ENCODE measurements at regions not wholly inside any gene's neighbourhood (a gene's known extent, or its start where the extent isn't known, plus 50 kb on each side); places are given as distances from the start of the nearest gene placed in this dataset.
A peak's percentile ranks its signal among the peaks of the same experiment; 100 is the strongest.

DNA sequence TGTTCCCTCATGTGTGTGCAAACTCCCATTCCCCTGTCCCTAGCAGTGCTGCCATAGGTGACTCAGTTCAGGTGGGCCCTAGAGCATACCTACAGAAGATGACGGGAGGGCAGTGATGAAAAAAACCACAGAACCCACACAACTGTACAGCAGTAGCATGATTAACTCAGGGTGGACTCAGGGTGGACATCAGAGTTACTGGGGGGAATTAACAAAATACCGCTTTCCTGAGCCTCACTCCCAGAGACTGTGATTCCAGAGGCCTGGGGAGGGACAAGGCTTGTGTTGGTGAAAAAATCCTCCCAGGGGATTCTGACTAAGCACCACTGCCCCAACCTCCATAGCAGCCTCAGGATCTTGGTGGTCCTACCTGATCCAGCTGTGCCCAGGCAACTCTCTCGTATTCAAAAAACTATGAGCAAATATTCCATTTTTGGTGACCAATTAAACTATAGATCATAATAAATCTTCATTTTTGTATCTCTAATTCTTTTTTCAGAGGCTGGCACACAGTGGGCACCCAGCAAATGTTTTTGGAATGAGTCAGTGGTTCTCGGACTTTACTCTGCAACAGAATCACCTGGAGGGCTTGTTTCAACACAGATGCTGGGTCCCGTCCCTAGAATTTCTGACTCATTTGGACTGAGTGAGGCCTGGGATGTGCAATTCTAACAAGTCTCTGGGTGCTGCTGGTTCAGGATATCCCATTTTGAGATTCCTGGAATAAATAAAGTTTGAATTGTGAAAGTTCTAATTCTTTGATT, 84.1 kb upstream of the NABP1 start:
- Histone ChIP-seq H3K27ac (ENCODE audit: insufficient read depth in 1 of 2, low read depth in 1 of 2, low read length in 2 of 2, poor library complexity in 1 of 2, severe bottlenecking in 2 of 2) (no peak overlapping the region), H3K4me3 (ENCODE audit: control insufficient read depth in 1 of 7, extremely low read depth in 1 of 7, insufficient read depth in 4 of 7, low read depth in 2 of 7, low read length in 6 of 7) (no peak overlapping the region), H3K27me3 (replicated peaks in 2 of 5; ENCODE audit: control insufficient read depth in 4 of 5, insufficient read depth in 5 of 5, low read length in 4 of 5) (no peaks in the 10 kb centered on the region), H3K4me1 (ENCODE audit: control extremely low read depth in 1 of 4, control insufficient read depth in 4 of 4, insufficient read depth in 4 of 4, low read length in 3 of 4) (no peaks in the 10 kb centered on the region), H3K9me3 (ENCODE audit: control extremely low read depth in 1 of 5, control insufficient read depth in 4 of 5, insufficient read depth in 2 of 5, low read depth in 1 of 5, low read length in 4 of 5) (peaks cover 0 to 3% (median 0%) of the 10 kb centered on the region in 5 experiments), H3K36me3 (ENCODE audit: control insufficient read depth in 4 of 4, insufficient read depth in 4 of 4, low read length in 3 of 4) (no peaks in the 10 kb centered on the region)
- ChIA-PET POLR2A (no interaction called here), CTCF (no interaction called here)
- 60% methylated on average over 4 of the region's 5 CpGs for WGBS (ENCODE audit: insufficient coverage)
- no peak for DNase-seq

DNA sequence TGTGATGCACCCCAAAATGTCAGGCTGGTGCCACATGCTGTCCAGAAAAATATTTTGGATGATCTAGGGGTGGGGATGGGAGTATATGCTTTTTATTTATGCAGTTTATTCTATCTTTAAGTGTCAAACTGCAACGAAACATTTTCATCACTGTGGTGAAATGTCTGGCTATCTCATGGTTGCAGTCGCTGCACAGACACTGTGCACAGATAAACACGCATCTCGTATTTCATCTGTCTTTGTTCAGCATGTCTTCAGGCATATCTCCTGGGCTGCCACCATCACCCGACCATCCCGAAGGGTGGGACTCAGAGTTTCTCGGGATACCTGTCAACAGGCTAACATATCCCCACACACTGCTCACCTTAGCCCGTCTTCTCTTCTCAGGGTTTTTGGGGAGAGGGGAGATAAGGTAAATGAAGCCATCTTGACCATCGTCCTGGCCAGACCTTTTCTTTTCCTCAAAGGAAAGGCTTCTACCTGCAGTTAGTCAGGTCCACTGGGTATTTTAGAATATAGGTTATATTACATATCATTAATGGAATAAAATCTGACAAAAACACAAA, 80.7 kb upstream of the NABP1 start:
- 93% methylated on average over 4 of the region's 9 CpGs for WGBS (ENCODE audit: insufficient coverage)
- CTCF ChIA-PET = no interaction called here
- POLR2A ChIA-PET = no interaction called here
- peaks cover 0 to 4% (median 0%) of the 10 kb centered on the region in 4 experiments for H3K4me1 ChIP-seq (ENCODE audit: control extremely low read depth in 1 of 4, control insufficient read depth in 4 of 4, insufficient read depth in 4 of 4, low read length in 3 of 4)
- H3K36me3 ChIP-seq (ENCODE audit: control insufficient read depth in 4 of 4, insufficient read depth in 4 of 4, low read length in 3 of 4) = no peaks in the 10 kb centered on the region
- no peak overlapping the region for H3K4me3 ChIP-seq (ENCODE audit: control insufficient read depth in 1 of 7, extremely low read depth in 1 of 7, insufficient read depth in 4 of 7, low read depth in 2 of 7, low read length in 6 of 7)
- H3K27ac ChIP-seq (ENCODE audit: insufficient read depth in 1 of 2, low read depth in 1 of 2, low read length in 2 of 2, poor library complexity in 1 of 2, severe bottlenecking in 2 of 2) = no peak overlapping the region
- peak in 1 of 3 donors; percentile 37 for DNase-seq
- peaks cover 0 to 2% (median 0%) of the 10 kb centered on the region in 5 experiments for H3K9me3 ChIP-seq (ENCODE audit: control extremely low read depth in 1 of 5, control insufficient read depth in 4 of 5, insufficient read depth in 2 of 5, low read depth in 1 of 5, low read length in 4 of 5)
- no peaks in the 10 kb centered on the region for H3K27me3 ChIP-seq (replicated peaks in 2 of 5; ENCODE audit: control insufficient read depth in 4 of 5, insufficient read depth in 5 of 5, low read length in 4 of 5)

DNA sequence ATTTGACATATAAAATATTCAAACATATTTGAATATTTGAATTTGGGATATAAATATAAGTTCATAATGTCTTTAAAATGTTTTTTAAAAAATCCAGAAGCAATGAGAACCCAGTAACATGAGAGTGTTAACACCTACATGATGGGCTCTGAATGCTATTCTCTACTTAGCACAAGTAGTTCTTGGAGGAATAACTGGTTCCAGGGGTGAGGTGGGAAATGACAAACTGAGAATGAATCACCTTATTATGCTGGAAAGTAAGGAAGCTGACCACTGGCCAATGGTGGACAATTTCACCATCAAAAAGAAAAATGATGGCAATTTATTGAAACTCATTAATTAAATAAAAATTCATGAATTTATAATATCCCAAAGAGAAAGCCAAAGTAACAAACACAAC, 79.6 kb upstream of the NABP1 start:
- Histone ChIP-seq H3K27me3 (replicated peaks in 2 of 5; ENCODE audit: control insufficient read depth in 4 of 5, insufficient read depth in 5 of 5, low read length in 4 of 5) (no peaks in the 10 kb centered on the region), H3K4me1 (ENCODE audit: control extremely low read depth in 1 of 4, control insufficient read depth in 4 of 4, insufficient read depth in 4 of 4, low read length in 3 of 4) (peaks cover 0 to 4% (median 0%) of the 10 kb centered on the region in 4 experiments), H3K36me3 (ENCODE audit: control insufficient read depth in 4 of 4, insufficient read depth in 4 of 4, low read length in 3 of 4) (no peaks in the 10 kb centered on the region), H3K27ac (ENCODE audit: insufficient read depth in 1 of 2, low read depth in 1 of 2, low read length in 2 of 2, poor library complexity in 1 of 2, severe bottlenecking in 2 of 2) (no peak overlapping the region), H3K4me3 (ENCODE audit: control insufficient read depth in 1 of 7, extremely low read depth in 1 of 7, insufficient read depth in 4 of 7, low read depth in 2 of 7, low read length in 6 of 7) (no peak overlapping the region), H3K9me3 (ENCODE audit: control extremely low read depth in 1 of 5, control insufficient read depth in 4 of 5, insufficient read depth in 2 of 5, low read depth in 1 of 5, low read length in 4 of 5) (no peaks in the 10 kb centered on the region)
- CTCF ChIA-PET = no interaction called here
- POLR2A ChIA-PET = no interaction called here
- DNase-seq = no peak

DNA sequence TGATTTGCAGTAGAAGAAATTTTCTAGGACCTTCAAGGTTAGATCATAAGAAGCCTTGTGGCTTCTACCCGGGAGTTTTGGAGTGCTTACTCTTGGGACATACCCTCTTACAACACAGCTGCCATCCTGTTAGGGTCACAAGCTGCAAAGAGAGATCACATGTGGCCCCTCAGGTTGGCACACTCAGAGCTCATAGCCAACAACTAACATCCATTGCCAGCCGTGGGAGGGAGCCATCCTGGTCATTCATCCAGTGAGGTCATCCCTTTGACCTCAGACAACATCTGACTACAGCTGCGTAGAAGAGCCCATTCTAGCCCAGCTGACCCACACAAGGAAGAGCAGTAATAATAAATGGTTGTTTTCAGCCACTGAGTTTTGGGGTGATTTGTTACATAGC, 76.9 kb upstream of the NABP1 start:
- 100% methylated on average over 2 of the region's 3 CpGs for WGBS (ENCODE audit: insufficient coverage)
- CTCF ChIA-PET = interaction anchor here (0.7 to 1.8 kb wide), 4 partner anchors 10 to 95 kb away, joined by 3 to 6 read pairs (median 4); no protein-coding TSS in a partner anchor
- Histone ChIP-seq H3K9me3 (ENCODE audit: control extremely low read depth in 1 of 5, control insufficient read depth in 4 of 5, insufficient read depth in 2 of 5, low read depth in 1 of 5, low read length in 4 of 5) (no peaks in the 10 kb centered on the region), H3K4me3 (ENCODE audit: control insufficient read depth in 1 of 7, extremely low read depth in 1 of 7, insufficient read depth in 4 of 7, low read depth in 2 of 7, low read length in 6 of 7) (no peak overlapping the region), H3K27ac (ENCODE audit: insufficient read depth in 1 of 2, low read depth in 1 of 2, low read length in 2 of 2, poor library complexity in 1 of 2, severe bottlenecking in 2 of 2) (no peak overlapping the region), H3K36me3 (ENCODE audit: control insufficient read depth in 4 of 4, insufficient read depth in 4 of 4, low read length in 3 of 4) (no peaks in the 10 kb centered on the region), H3K27me3 (replicated peaks in 2 of 5; ENCODE audit: control insufficient read depth in 4 of 5, insufficient read depth in 5 of 5, low read length in 4 of 5) (no peaks in the 10 kb centered on the region), H3K4me1 (ENCODE audit: control extremely low read depth in 1 of 4, control insufficient read depth in 4 of 4, insufficient read depth in 4 of 4, low read length in 3 of 4) (peaks cover 0 to 4% (median 0%) of the 10 kb centered on the region in 4 experiments)
- POLR2A ChIA-PET = no interaction called here
- no peak for DNase-seq

DNA sequence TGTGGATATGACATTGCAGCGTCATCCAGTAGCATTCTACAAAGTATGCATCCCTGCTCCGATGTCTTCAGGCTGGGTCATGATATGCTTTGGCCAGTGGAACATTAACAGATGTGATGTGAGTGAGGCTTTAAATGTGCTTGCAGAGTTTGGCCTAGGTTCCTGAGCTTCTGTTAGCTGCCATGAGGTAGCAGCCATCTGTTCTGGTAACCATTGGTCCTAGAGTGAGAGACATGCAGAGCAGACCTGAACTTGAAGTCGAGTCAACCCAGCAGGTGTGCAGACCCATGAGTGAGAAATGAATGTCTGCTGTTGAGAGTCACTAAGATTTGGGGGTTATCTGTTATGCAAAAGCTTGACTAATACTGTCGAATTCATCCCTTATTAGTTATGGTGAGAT, 73.8 kb upstream of the NABP1 start:
- CTCF ChIA-PET = no interaction called here

DNA sequence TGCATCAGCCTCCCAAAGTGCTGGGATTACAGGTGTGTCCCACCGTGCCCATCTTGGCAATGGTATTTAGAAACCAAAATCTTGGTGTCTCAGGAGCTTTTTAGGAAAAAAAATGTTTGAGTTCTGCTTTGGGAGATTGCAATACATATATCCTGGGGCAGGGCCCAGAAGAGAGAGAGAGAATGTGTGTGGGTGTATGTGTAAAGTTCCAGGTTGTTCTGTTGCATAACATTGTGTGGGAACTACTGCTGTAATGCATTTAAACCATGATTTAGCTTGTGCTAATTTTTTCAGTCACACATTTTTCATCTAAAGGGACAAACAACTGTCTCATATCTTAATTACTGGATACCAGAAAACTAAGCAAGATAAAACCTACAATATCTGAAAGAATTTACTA, 70.8 kb upstream of the NABP1 start:
- Histone ChIP-seq H3K27ac (ENCODE audit: insufficient read depth in 1 of 2, low read depth in 1 of 2, low read length in 2 of 2, poor library complexity in 1 of 2, severe bottlenecking in 2 of 2) (no peak overlapping the region), H3K27me3 (replicated peaks in 2 of 5; ENCODE audit: control insufficient read depth in 4 of 5, insufficient read depth in 5 of 5, low read length in 4 of 5) (no peaks in the 10 kb centered on the region), H3K4me3 (ENCODE audit: control insufficient read depth in 1 of 7, extremely low read depth in 1 of 7, insufficient read depth in 4 of 7, low read depth in 2 of 7, low read length in 6 of 7) (no peak overlapping the region), H3K4me1 (ENCODE audit: control extremely low read depth in 1 of 4, control insufficient read depth in 4 of 4, insufficient read depth in 4 of 4, low read length in 3 of 4) (peaks cover 0 to 8% (median 0%) of the 10 kb centered on the region in 4 experiments), H3K36me3 (ENCODE audit: control insufficient read depth in 4 of 4, insufficient read depth in 4 of 4, low read length in 3 of 4) (no peaks in the 10 kb centered on the region), H3K9me3 (ENCODE audit: control extremely low read depth in 1 of 5, control insufficient read depth in 4 of 5, insufficient read depth in 2 of 5, low read depth in 1 of 5, low read length in 4 of 5) (no peaks in the 10 kb centered on the region)
- no CpG with 5 or more reads among the region's 1 CpG for WGBS (ENCODE audit: insufficient coverage)
- ChIA-PET CTCF (interaction anchor here (0.6 kb wide), 1 partner anchor 511 kb away, joined by 3 read pairs; no protein-coding TSS in a partner anchor), POLR2A (interaction anchor here (0.6 kb wide), 1 partner anchor 42 kb away, joined by 4 read pairs; no protein-coding TSS in a partner anchor)
- no peak for DNase-seq

More for the DNA sequence above, 73.8 kb upstream of the NABP1 start:
- no peak overlapping the region for H3K27ac ChIP-seq (ENCODE audit: insufficient read depth in 1 of 2, low read depth in 1 of 2, low read length in 2 of 2, poor library complexity in 1 of 2, severe bottlenecking in 2 of 2)
- no CpG with 5 or more reads among the region's 4 CpGs for WGBS (ENCODE audit: insufficient coverage)
- no peaks in the 10 kb centered on the region for H3K36me3 ChIP-seq (ENCODE audit: control insufficient read depth in 4 of 4, insufficient read depth in 4 of 4, low read length in 3 of 4)
- H3K4me3 ChIP-seq (ENCODE audit: control insufficient read depth in 1 of 7, extremely low read depth in 1 of 7, insufficient read depth in 4 of 7, low read depth in 2 of 7, low read length in 6 of 7) = no peak overlapping the region
- no peak for DNase-seq
- no peaks in the 10 kb centered on the region for H3K27me3 ChIP-seq (replicated peaks in 2 of 5; ENCODE audit: control insufficient read depth in 4 of 5, insufficient read depth in 5 of 5, low read length in 4 of 5)
- POLR2A ChIA-PET = no interaction called here
- peaks cover 0 to 4% (median 0%) of the 10 kb centered on the region in 4 experiments for H3K4me1 ChIP-seq (ENCODE audit: control extremely low read depth in 1 of 4, control insufficient read depth in 4 of 4, insufficient read depth in 4 of 4, low read length in 3 of 4)
- H3K9me3 ChIP-seq (ENCODE audit: control extremely low read depth in 1 of 5, control insufficient read depth in 4 of 5, insufficient read depth in 2 of 5, low read depth in 1 of 5, low read length in 4 of 5) = no peaks in the 10 kb centered on the region

DNA sequence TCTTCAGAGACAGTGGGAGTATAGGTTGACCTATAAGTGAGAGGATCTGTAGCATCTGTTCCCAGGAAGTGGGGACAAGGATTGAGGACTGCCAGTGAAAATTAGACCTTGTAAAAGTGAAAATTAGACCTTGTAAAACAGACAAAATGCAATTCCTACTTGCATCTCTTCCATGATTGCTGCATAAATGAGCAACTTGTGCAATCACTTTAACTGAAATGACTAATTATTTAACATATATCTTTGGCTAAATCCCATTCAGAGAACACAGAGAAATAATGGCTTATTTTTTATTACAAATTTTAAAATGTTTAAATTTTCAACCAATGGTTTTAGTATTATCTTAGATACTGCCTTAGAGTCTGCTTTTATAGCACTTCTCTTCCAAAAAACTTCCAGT, 67.2 kb upstream of the NABP1 start:
- Histone ChIP-seq H3K4me3 (ENCODE audit: control insufficient read depth in 1 of 7, extremely low read depth in 1 of 7, insufficient read depth in 4 of 7, low read depth in 2 of 7, low read length in 6 of 7) (no peak overlapping the region), H3K36me3 (ENCODE audit: control insufficient read depth in 4 of 4, insufficient read depth in 4 of 4, low read length in 3 of 4) (no peaks in the 10 kb centered on the region), H3K27me3 (replicated peaks in 2 of 5; ENCODE audit: control insufficient read depth in 4 of 5, insufficient read depth in 5 of 5, low read length in 4 of 5) (no peaks in the 10 kb centered on the region), H3K9me3 (ENCODE audit: control extremely low read depth in 1 of 5, control insufficient read depth in 4 of 5, insufficient read depth in 2 of 5, low read depth in 1 of 5, low read length in 4 of 5) (no peaks in the 10 kb centered on the region), H3K4me1 (ENCODE audit: control extremely low read depth in 1 of 4, control insufficient read depth in 4 of 4, insufficient read depth in 4 of 4, low read length in 3 of 4) (peaks cover 0 to 9% (median 2%) of the 10 kb centered on the region in 4 experiments), H3K27ac (ENCODE audit: insufficient read depth in 1 of 2, low read depth in 1 of 2, low read length in 2 of 2, poor library complexity in 1 of 2, severe bottlenecking in 2 of 2) (no peak overlapping the region)
- DNase-seq = no peak
- POLR2A ChIA-PET = no interaction called here
- CTCF ChIA-PET = interaction anchor here (0.9 kb wide), 1 partner anchor 28 kb away, joined by 3 read pairs; no protein-coding TSS in a partner anchor

All from common myeloid progenitor, CD34-positive (primary cell).